ENCODE measurements at regions not wholly inside any gene's neighbourhood (a gene's known extent, or its start where the extent isn't known, plus 50 kb on each side); places are given as distances from the start of the nearest gene placed in this dataset.

DNA sequence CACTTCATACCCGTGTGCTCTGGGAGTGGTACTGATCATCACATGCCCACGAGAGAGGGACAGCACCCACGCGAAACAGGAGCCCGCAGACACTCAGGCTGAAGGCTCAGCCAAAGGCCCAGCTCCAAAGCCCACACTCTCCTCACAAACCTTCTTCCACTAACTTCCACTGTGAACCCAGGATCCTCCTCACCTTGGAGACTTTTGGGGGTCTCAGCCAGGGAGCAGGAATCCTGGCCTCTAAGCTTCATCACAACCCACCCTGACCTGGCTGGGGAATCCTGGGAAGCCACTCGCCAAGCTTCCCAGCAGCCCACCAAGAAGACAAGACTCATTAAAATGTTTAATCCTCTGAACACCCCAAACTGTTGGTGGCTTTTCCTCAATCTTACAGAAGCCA, 421.2 kb downstream of the OCA2 start:
- H2BK20ac ChIP-seq (ENCODE audit: low read depth, low read length, poor library complexity, severe bottlenecking) = no peak overlapping the region
- no peak overlapping the region for H3K14ac ChIP-seq (ENCODE audit: insufficient read depth, low read length)
- no peak overlapping the region for H3K27ac ChIP-seq (ENCODE audit: insufficient read length, low read depth, low read length)
- H3T11ph ChIP-seq (ENCODE audit: low read length) = no peak overlapping the region
- H3K9ac ChIP-seq (ENCODE audit: extremely low read depth, insufficient read length, low read length) = no peak overlapping the region
- H3K23me2 ChIP-seq (ENCODE audit: insufficient read length, low read depth, low read length, poor library complexity, severe bottlenecking) = no peaks in the 10 kb centered on the region
- no peaks in the 10 kb centered on the region for H3K79me1 ChIP-seq (ENCODE audit: insufficient read depth, low read depth, low read length, poor library complexity, severe bottlenecking)
- Mint-ChIP-seq H3K4me3 (no peak overlapping the region), H3K36me3 (ENCODE audit: insufficient read depth in 1 of 3, low read depth in 3 of 3) (no peaks in the 10 kb centered on the region; a peak in 2 of 7 replicates), H3K9me3 (no peaks in the 10 kb centered on the region; a peak in 1 of 5 replicates), H3K27ac (no peak overlapping the region; a peak in 1 of 7 replicates), H3K4me1 (peaks cover 32 to 33% of the 10 kb centered on the region in 2 experiments), H3K27me3 (ENCODE audit: low read depth) (peaks cover 28% of the 10 kb centered on the region)
- WGBS (ENCODE audit: extremely low coverage, insufficient read length, low lambda C conversion rate) = no CpG with 5 or more reads among the region's 6 CpGs
- H3K4me2 ChIP-seq (ENCODE audit: insufficient read depth, insufficient read length, low read length) = no peak overlapping the region
- H2AFZ ChIP-seq (ENCODE audit: low read length) = no peak overlapping the region
- no peak overlapping the region for H2BK120ac ChIP-seq (ENCODE audit: low read depth, low read length, poor library complexity, severe bottlenecking)
- no peak overlapping the region for H4K8ac ChIP-seq (replicated peaks; ENCODE audit: insufficient read length, low read depth, low read length)
- no peak for DNase-seq
- H2BK15ac ChIP-seq (ENCODE audit: low read depth, low read length) = no peak overlapping the region
- H4K5ac ChIP-seq (ENCODE audit: insufficient read length, low read depth, low read length) = no peak overlapping the region
- no peak overlapping the region for H4K91ac ChIP-seq (ENCODE audit: insufficient read length, low read depth, low read length)
- H3K4me1 ChIP-seq (ENCODE audit: insufficient read depth, low read length) = 0 out of 2 replicates have a peak, but pooled peaks cover 3% of the 10 kb centered on the region
- H2BK12ac ChIP-seq (ENCODE audit: insufficient read length, low read depth, low read length) = no peak overlapping the region
- no peak overlapping the region for H3K23ac ChIP-seq (ENCODE audit: insufficient read length, low read depth, low read length)
- no peak overlapping the region for H2AK5ac ChIP-seq (ENCODE audit: insufficient read length, low read length)
- H3K18ac ChIP-seq (ENCODE audit: insufficient read length, low read depth, low read length) = no peak overlapping the region
- TF ChIP-seq, protein P1, sequence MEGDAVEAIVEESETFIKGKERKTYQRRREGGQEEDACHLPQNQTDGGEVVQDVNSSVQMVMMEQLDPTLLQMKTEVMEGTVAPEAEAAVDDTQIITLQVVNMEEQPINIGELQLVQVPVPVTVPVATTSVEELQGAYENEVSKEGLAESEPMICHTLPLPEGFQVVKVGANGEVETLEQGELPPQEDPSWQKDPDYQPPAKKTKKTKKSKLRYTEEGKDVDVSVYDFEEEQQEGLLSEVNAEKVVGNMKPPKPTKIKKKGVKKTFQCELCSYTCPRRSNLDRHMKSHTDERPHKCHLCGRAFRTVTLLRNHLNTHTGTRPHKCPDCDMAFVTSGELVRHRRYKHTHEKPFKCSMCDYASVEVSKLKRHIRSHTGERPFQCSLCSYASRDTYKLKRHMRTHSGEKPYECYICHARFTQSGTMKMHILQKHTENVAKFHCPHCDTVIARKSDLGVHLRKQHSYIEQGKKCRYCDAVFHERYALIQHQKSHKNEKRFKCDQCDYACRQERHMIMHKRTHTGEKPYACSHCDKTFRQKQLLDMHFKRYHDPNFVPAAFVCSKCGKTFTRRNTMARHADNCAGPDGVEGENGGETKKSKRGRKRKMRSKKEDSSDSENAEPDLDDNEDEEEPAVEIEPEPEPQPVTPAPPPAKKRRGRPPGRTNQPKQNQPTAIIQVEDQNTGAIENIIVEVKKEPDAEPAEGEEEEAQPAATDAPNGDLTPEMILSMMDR (conservative IDR thresholded peaks at IDR 0.05) = no peak
- no peaks in the 10 kb centered on the region for H3K79me2 ChIP-seq (ENCODE audit: insufficient read depth, low read length)
- H3K27me3 ChIP-seq (ENCODE audit: insufficient read depth, low read length) = no peaks in the 10 kb centered on the region
- no peaks in the 10 kb centered on the region for H4K20me1 ChIP-seq (ENCODE audit: control insufficient read depth, insufficient read depth, insufficient read length)
- H3K4ac ChIP-seq (ENCODE audit: low read depth, low read length) = no peak overlapping the region
- no peak overlapping the region for H3K56ac ChIP-seq (ENCODE audit: insufficient read length, low read depth, low read length)
- no peak overlapping the region for H2BK5ac ChIP-seq (ENCODE audit: insufficient read length, low read length)
- H3K9me3 ChIP-seq (ENCODE audit: control insufficient read depth, low read depth, low read length) = no peaks in the 10 kb centered on the region
